HG02678 (cell line): ENCODE measurements at regions not wholly inside any gene's neighbourhood (a gene's known extent, or its start where the extent isn't known, plus 50 kb on each side); places are given as distances from the start of the nearest gene placed in this dataset.
"Not testable (repeated sequence)": the region's sequence is repeated elsewhere in the genome, so short reads cannot be mapped to it uniquely, and the experiment has no call there.

Source experiments
- ATAC-seq: cut with Tn5 transposase; IDR thresholded peaks from one replicate; pipeline ENCODE4 v1.9.1; 2021; ENCODE audit warnings: mild to moderate bottlenecking, moderate library complexity; ENCODE audit not compliant: unreplicated experiment

GRCh38 chr6:21769405-21769861 is 175.9 kb downstream of the SOX4 start:
- ATAC-seq = no peak

- ATAC-seq = no peak
These were observed 176.4 kb downstream of the SOX4 start for GRCh38 chr6:21769968-21770367.

GRCh38 chr6:21771626-21772320 is 178.2 kb downstream of the SOX4 start:
- no peak for ATAC-seq

GRCh38 chr6:21772477-21772876 is 178.9 kb downstream of the SOX4 start:
- ATAC-seq = no peak

- ATAC-seq = no peak
These were observed 179.5 kb downstream of the SOX4 start for GRCh38 chr6:21772884-21773575.

GRCh38 chr6:21773576-21773968 is 180.0 kb downstream of the SOX4 start:
- no peak for ATAC-seq

GRCh38 chr6:21777846-21778245 is 184.3 kb downstream of the SOX4 start:
- no peak for ATAC-seq

GRCh38 chr6:21780141-21780540 is 186.6 kb downstream of the SOX4 start:
- ATAC-seq = no peak

GRCh38 chr6:21780679-21781078 is 187.1 kb downstream of the SOX4 start:
- no peak for ATAC-seq

GRCh38 chr6:21781128-21781527 is 187.6 kb downstream of the SOX4 start:
- ATAC-seq = no peak

GRCh38 chr6:21785164-21785563 is 191.6 kb downstream of the SOX4 start:
- no peak for ATAC-seq

GRCh38 chr6:21791056-21791455 is 197.5 kb downstream of the SOX4 start:
- no peak for ATAC-seq

- ATAC-seq = no peak
These were observed 198.0 kb downstream of the SOX4 start for GRCh38 chr6:21791581-21791980.

- no peak for ATAC-seq
These were observed 198.6 kb downstream of the SOX4 start for GRCh38 chr6:21792177-21792576.

- not testable (repeated sequence) for ATAC-seq
These were observed 203.4 kb downstream of the SOX4 start for GRCh38 chr6:21796979-21797378.

GRCh38 chr6:21798468-21798867 is 204.9 kb downstream of the SOX4 start:
- no peak for ATAC-seq

GRCh38 chr6:21800330-21800729 is 206.8 kb downstream of the SOX4 start:
- no peak for ATAC-seq

- no peak for ATAC-seq
These were observed 207.4 kb downstream of the SOX4 start for GRCh38 chr6:21800948-21801438.

GRCh38 chr6:21801446-21802174 is 208.1 kb downstream of the SOX4 start:
- no peak for ATAC-seq

- no peak for ATAC-seq
These were observed 208.7 kb downstream of the SOX4 start for GRCh38 chr6:21802175-21802822.

GRCh38 chr6:21804941-21805610 is 211.5 kb downstream of the SOX4 start:
- no peak for ATAC-seq
